Mesenchymal stem cell (in vitro differentiated cells and primary cell): ENCODE measurements at regions not wholly inside any gene's neighbourhood (a gene's known extent, or its start where the extent isn't known, plus 50 kb on each side); places are given as distances from the start of the nearest gene placed in this dataset.

Experiments
- DNase-seq: peaks from one replicate; pipeline ENCODE4 v3.0.0-alpha.2; 2013
- H2AFZ ChIP-seq: one replicate; pipeline ENCODE4 v1.6.1; 2013; ENCODE audit warnings: low read depth, mild to moderate bottlenecking, control low read depth, inconsistent platforms, low read length, moderate library complexity
- H2AK5ac ChIP-seq: 2 replicates; pipeline ENCODE4 v1.6.1; 2013; ENCODE audit warnings: low read length, moderate library complexity, mild to moderate bottlenecking, inconsistent platforms; ENCODE audit not compliant: severe bottlenecking
- H2BK120ac ChIP-seq: one replicate; pipeline ENCODE4 v1.6.1; 2013; ENCODE audit warnings: low read depth, mild to moderate bottlenecking, inconsistent platforms, low read length, moderate library complexity
- H2BK12ac ChIP-seq, 2 experiments: one replicate each; pipeline ENCODE4 v1.6.1; 2013; ENCODE audit warnings: inconsistent platforms in 2 of 2, low read length in 2 of 2, mild to moderate bottlenecking in 2 of 2, moderate library complexity in 2 of 2, control low read depth in 1 of 2
- H2BK15ac ChIP-seq: one replicate; pipeline ENCODE4 v1.6.1; 2013; ENCODE audit warnings: mild to moderate bottlenecking, low read depth, inconsistent platforms; ENCODE audit not compliant: poor library complexity, severe bottlenecking
- H2BK5ac ChIP-seq: 2 replicates; pipeline ENCODE4 v1.6.1; 2013; ENCODE audit warnings: low read depth, mild to moderate bottlenecking, low read length, control low read depth, inconsistent platforms; ENCODE audit not compliant: poor library complexity, severe bottlenecking
- H3K14ac ChIP-seq, 2 experiments: one replicate each; pipeline ENCODE4 v1.6.1; 2013; ENCODE audit warnings: inconsistent platforms in 2 of 2, low read length in 2 of 2, control low read depth in 1 of 2, mild to moderate bottlenecking in 1 of 2, moderate library complexity in 1 of 2
- H3K18ac ChIP-seq, 2 experiments: one replicate each; pipeline ENCODE4 v1.6.1; 2013; ENCODE audit warnings: inconsistent platforms in 2 of 2, low read length in 2 of 2, control low read depth in 1 of 2, low read depth in 1 of 2, mild to moderate bottlenecking in 1 of 2
- H3K23ac ChIP-seq, 2 experiments: one replicate each; pipeline ENCODE4 v1.6.1; 2013; ENCODE audit warnings: inconsistent platforms in 2 of 2, low read length in 2 of 2, mild to moderate bottlenecking in 2 of 2, moderate library complexity in 2 of 2, control low read depth in 1 of 2
- H3K27ac ChIP-seq: 2 replicates; pipeline ENCODE4 v1.5.1; 2013; ENCODE audit warnings: mild to moderate bottlenecking, moderate library complexity, low read length, control low read depth, inconsistent platforms; ENCODE audit not compliant: poor library complexity, severe bottlenecking
- H3K27me3 ChIP-seq, 2 experiments: 2 replicates each; pipeline versions ENCODE4 v1.6.1 to v1.7.0; 2013; ENCODE audit warnings: low read length in 2 of 2, mild to moderate bottlenecking in 2 of 2, moderate library complexity in 2 of 2, control low read depth in 1 of 2, inconsistent platforms in 1 of 2; ENCODE audit not compliant: control insufficient read depth in 1 of 2, insufficient read depth in 1 of 2
- H3K36me3 ChIP-seq, 2 experiments: 2 replicates each; pipeline versions ENCODE4 v1.6.1 to v1.7.0; 2013; ENCODE audit warnings: low read length in 2 of 2, control low read depth in 1 of 2, inconsistent platforms in 1 of 2, low read depth in 1 of 2, mild to moderate bottlenecking in 1 of 2; ENCODE audit not compliant: insufficient read depth in 2 of 2, control insufficient read depth in 1 of 2
- H3K4ac ChIP-seq, 2 experiments: one replicate each; pipeline ENCODE4 v1.6.1; 2013; ENCODE audit warnings: inconsistent platforms in 2 of 2, low read length in 2 of 2, mild to moderate bottlenecking in 2 of 2, moderate library complexity in 2 of 2, control low read depth in 1 of 2, low read depth in 1 of 2
- H3K4me1 ChIP-seq: 2 replicates; pipeline ENCODE4 v1.6.1; 2013; ENCODE audit warnings: low read depth, low read length, control low read depth; ENCODE audit not compliant: control insufficient read depth, insufficient read depth
- H3K4me2 ChIP-seq: 2 replicates; pipeline ENCODE4 v1.6.1; 2013; ENCODE audit warnings: low read length, mild to moderate bottlenecking, inconsistent platforms; ENCODE audit not compliant: poor library complexity, severe bottlenecking
- H3K4me3 ChIP-seq, 2 experiments: 2 replicates each; pipeline versions ENCODE4 v1.5.1 to v1.7.0; 2013; ENCODE audit warnings: low read length in 2 of 2, mild to moderate bottlenecking in 2 of 2, control low read depth in 1 of 2, low read depth in 1 of 2; ENCODE audit not compliant: insufficient read depth in 1 of 2
- H3K79me1 ChIP-seq: replicated peaks from 2 replicates; pipeline ENCODE4 v1.6.1; 2013; ENCODE audit warnings: mild to moderate bottlenecking, control low read depth, low read length, inconsistent platforms; ENCODE audit not compliant: poor library complexity, severe bottlenecking
- H3K9ac ChIP-seq: 2 replicates; pipeline ENCODE4 v1.7.0; 2013; ENCODE audit warnings: mild to moderate bottlenecking, low read length, moderate library complexity
- H3K9me3 ChIP-seq: 2 replicates; pipeline ENCODE4 v1.7.0; 2013; ENCODE audit warnings: mild to moderate bottlenecking, low read length; ENCODE audit not compliant: control insufficient read depth
- H4K8ac ChIP-seq: one replicate; pipeline ENCODE4 v1.6.1; 2013; ENCODE audit warnings: inconsistent platforms, mild to moderate bottlenecking, low read length, moderate library complexity
- H4K91ac ChIP-seq: one replicate; pipeline ENCODE4 v1.6.1; 2013; ENCODE audit warnings: mild to moderate bottlenecking, low read length, inconsistent platforms
- WGBS: methylation state at CpG from one replicate; pipeline ENCODE4 v1.1.7; 2013; ENCODE audit warnings: mixed read lengths; 5-methylcytosine and 5-hydroxymethylcytosine counted together

- H3K36me3 ChIP-seq, result no peaks in the 10 kb centered on the region
- no peak overlapping the region for H3K4me3 ChIP-seq
- H2AFZ ChIP-seq, result no peak overlapping the region
- H3K4ac ChIP-seq, result no peak overlapping the region
- no peak overlapping the region for H2BK12ac ChIP-seq
- H3K4me1 ChIP-seq, result no peaks in the 10 kb centered on the region
- H3K14ac ChIP-seq, result no peak overlapping the region
- no peak overlapping the region for H2BK15ac ChIP-seq
- no peak overlapping the region for H4K91ac ChIP-seq
- no peak overlapping the region for H3K18ac ChIP-seq
- peaks cover 6% of the 10 kb centered on the region for H3K9me3 ChIP-seq
- DNase-seq, result peak; percentile 45
- no peaks in the 10 kb centered on the region for H3K27me3 ChIP-seq
- no peak overlapping the region for H2BK5ac ChIP-seq
- H3K4me2 ChIP-seq, result no peak overlapping the region
- no peak overlapping the region for H2BK120ac ChIP-seq
- H3K9ac ChIP-seq, result no peak overlapping the region
- no peak overlapping the region for H3K27ac ChIP-seq
- no peak overlapping the region for H2AK5ac ChIP-seq
- WGBS, result 4% methylated on average over 3 of the region's 3 CpGs
- no peak overlapping the region for H3K23ac ChIP-seq
- H4K8ac ChIP-seq, result no peak overlapping the region
- no peaks in the 10 kb centered on the region for H3K79me1 ChIP-seq
Observed at GRCh38 chr11:105332171-105332570, 192.6 kb upstream of the CARD18 start.

- Histone ChIP-seq H2BK15ac (no peak overlapping the region), H3K36me3 (no peaks in the 10 kb centered on the region), H2AK5ac (no peak overlapping the region), H3K4me1 (no peaks in the 10 kb centered on the region), H3K18ac (no peak overlapping the region), H3K79me1 (no peaks in the 10 kb centered on the region), H3K9me3 (no peaks in the 10 kb centered on the region), H3K9ac (no peak overlapping the region), H3K4ac (no peak overlapping the region), H4K91ac (no peak overlapping the region), H2BK12ac (peak overlapping the region in 1 of 2 experiments; percentile 1), H2BK120ac (no peak overlapping the region), H3K27me3 (no peaks in the 10 kb centered on the region), H3K4me2 (no peak overlapping the region), H4K8ac (no peak overlapping the region), H3K14ac (no peak overlapping the region), H3K23ac (no peak overlapping the region), H3K27ac (no peak overlapping the region), H2AFZ (no peak overlapping the region), H3K4me3 (no peak overlapping the region), H2BK5ac (no peak overlapping the region)
- WGBS, result 73% methylated on average over 1 of the region's 1 CpG
- no peak for DNase-seq
Observed at GRCh38 chr11:105328061-105328460, 188.5 kb upstream of the CARD18 start.

- Histone ChIP-seq H3K36me3 (no peaks in the 10 kb centered on the region), H3K9me3 (no peaks in the 10 kb centered on the region), H3K4me2 (no peak overlapping the region), H2BK15ac (no peak overlapping the region), H4K8ac (no peak overlapping the region), H2BK120ac (no peak overlapping the region), H3K79me1 (no peaks in the 10 kb centered on the region), H3K4me3 (no peak overlapping the region), H2AK5ac (no peak overlapping the region), H4K91ac (no peak overlapping the region), H2BK12ac (no peak overlapping the region), H2AFZ (no peak overlapping the region), H3K9ac (no peak overlapping the region), H3K27me3 (no peaks in the 10 kb centered on the region), H3K23ac (no peak overlapping the region), H3K14ac (no peak overlapping the region), H3K4ac (no peak overlapping the region), H3K27ac (no peak overlapping the region), H3K18ac (no peak overlapping the region), H3K4me1 (no peaks in the 10 kb centered on the region), H2BK5ac (no peak overlapping the region)
- WGBS, result 71% methylated on average over 7 of the region's 7 CpGs
- no peak for DNase-seq
Observed at GRCh38 chr11:105324156-105324555, 184.6 kb upstream of the CARD18 start.

GRCh38 chr11:105321696-105322095, 182.1 kb upstream of the CARD18 start:
- Histone ChIP-seq H3K9me3 (no peaks in the 10 kb centered on the region), H3K27me3 (no peaks in the 10 kb centered on the region), H3K79me1 (no peaks in the 10 kb centered on the region), H3K14ac (no peak overlapping the region), H3K18ac (no peak overlapping the region), H4K91ac (no peak overlapping the region), H3K4ac (no peak overlapping the region), H3K27ac (no peak overlapping the region), H4K8ac (no peak overlapping the region), H2BK12ac (no peak overlapping the region), H3K4me1 (no peaks in the 10 kb centered on the region), H2BK15ac (no peak overlapping the region), H3K4me3 (no peak overlapping the region), H2AFZ (no peak overlapping the region), H2AK5ac (no peak overlapping the region), H3K36me3 (no peaks in the 10 kb centered on the region), H2BK120ac (no peak overlapping the region), H3K4me2 (no peak overlapping the region), H3K9ac (no peak overlapping the region), H3K23ac (no peak overlapping the region), H2BK5ac (no peak overlapping the region)
- DNase-seq, result no peak
- 94% methylated on average over 1 of the region's 2 CpGs for WGBS
